Breast epithelium (tissue), 3 donors: ENCODE measurements at regions not wholly inside any gene's neighbourhood (a gene's known extent, or its start where the extent isn't known, plus 50 kb on each side); places are given as distances from the start of the nearest gene placed in this dataset.

Source experiments
- CTCF ChIP-seq, 3 donors: fragments of 450-650 bp; IDR thresholded peaks; one replicate each; pipeline ENCODE4 v1.5.1; 2016 to 2017; ENCODE audit warnings: antibody characterized with exemption in 3 of 3, mild to moderate bottlenecking in 3 of 3, moderate library complexity in 3 of 3
- POLR2A ChIP-seq: fragments of 450-650 bp; IDR thresholded peaks from one replicate; pipeline ENCODE4 v1.6.1; 2016; ENCODE audit warnings: antibody characterized with exemption, mild to moderate bottlenecking, moderate library complexity
- POLR2AphosphoS5 ChIP-seq, 3 donors: sonication (generic); formaldehyde crosslinking; IDR thresholded peaks; one replicate each; pipeline ENCODE4 v1.6.1; 2017; ENCODE audit warnings: antibody characterized with exemption in 3 of 3

- TF ChIP-seq POLR2AphosphoS5 (IDR thresholded peaks at IDR 0.05) (no peak), CTCF (IDR thresholded peaks at IDR 0.05) (no peak), POLR2A (no peak)
Observed at GRCh38 chr21:32137266-32137665, 141.6 kb downstream of the MIS18A start.
